WTC11 (cell line): ENCODE measurements at regions not wholly inside any gene's neighbourhood (a gene's known extent, or its start where the extent isn't known, plus 50 kb on each side); places are given as distances from the start of the nearest gene placed in this dataset.

Source experiments
- ATAC-seq: fragments of 200-7000 bp; cut with Tn5 transposase; 2 replicates; pipeline ENCODE4 v1.10.0; 2021; ENCODE audit warnings: mild to moderate bottlenecking, moderate library complexity
- CTCF ChIA-PET: fragments of 300-600 bp; sonication (Branson Sonifier 250); formaldehyde crosslinking; loops from one replicate; lab custom pipeline; 2021; ENCODE audit warnings: antibody characterized with exemption; lab: Charles Lee
- POLR2A ChIA-PET: fragments of 350-600 bp; sonication (Branson Sonifier 250); formaldehyde crosslinking; loops from one replicate; lab custom pipeline; 2021; ENCODE audit warnings: antibody characterized with exemption; lab: Charles Lee
- DNase-seq: peaks from one replicate; pipeline ENCODE4 v3.0.0; 2021; ENCODE audit warnings: low spot score
- H3K27ac Mint-ChIP-seq: 2 replicates; pipeline ENCODE4 v1.8.0; 2021; ENCODE audit warnings: mixed read lengths
- H3K27me3 Mint-ChIP-seq: 2 replicates; pipeline ENCODE4 v1.8.0; 2021; ENCODE audit warnings: low read depth, mild to moderate bottlenecking, moderate library complexity, mixed read lengths
- H3K36me3 Mint-ChIP-seq: 2 replicates; pipeline ENCODE4 v1.8.0; 2021; ENCODE audit warnings: mixed read lengths
- H3K4me1 Mint-ChIP-seq: 2 replicates; pipeline ENCODE4 v1.8.0; 2022; ENCODE audit warnings: mixed read lengths
- H3K4me3 Mint-ChIP-seq: 2 replicates; pipeline ENCODE4 v1.8.0; 2021; ENCODE audit warnings: mild to moderate bottlenecking, moderate library complexity, mixed read lengths
- H3K9me3 Mint-ChIP-seq: 2 replicates; pipeline ENCODE4 v1.8.0; 2021; ENCODE audit warnings: mixed read lengths
- CREM ChIP-seq: sonication (generic); formaldehyde crosslinking; IDR thresholded peaks from 2 replicates; pipeline ENCODE4 v1.8.1; 2022; ENCODE audit warnings: mild to moderate bottlenecking, missing genetic modification reagents, moderate library complexity
- EMX1 ChIP-seq: fragments of 250-450 bp; sonication (Bioruptor Pico); IDR thresholded peaks from 2 replicates; pipeline ENCODE4 v1.8.0; 2021; ENCODE audit warnings: mild to moderate bottlenecking
- ETV6 ChIP-seq: sonication (generic); formaldehyde crosslinking; IDR thresholded peaks from 2 replicates; pipeline ENCODE4 v1.8.1; 2022; ENCODE audit warnings: mild to moderate bottlenecking, missing genetic modification reagents
- FOXJ3 ChIP-seq: sonication (generic); formaldehyde crosslinking; IDR thresholded peaks from 2 replicates; pipeline ENCODE4 v1.9.0; 2021; ENCODE audit warnings: missing genetic modification reagents, mild to moderate bottlenecking, borderline replicate concordance
- FOXK1 ChIP-seq: sonication (generic); formaldehyde crosslinking; IDR thresholded peaks from 2 replicates; pipeline ENCODE4 v1.8.0; 2022; ENCODE audit warnings: mild to moderate bottlenecking, moderate library complexity, missing genetic modification reagents
- HMGA2 ChIP-seq: fragments of 250-450 bp; sonication (Bioruptor Pico); IDR thresholded peaks from 2 replicates; pipeline ENCODE4 v1.4.0; 2021; ENCODE audit warnings: mild to moderate bottlenecking, moderate library complexity
- IRF2 ChIP-seq: sonication (generic); formaldehyde crosslinking; IDR thresholded peaks from 2 replicates; pipeline ENCODE4 v1.8.0; 2022; ENCODE audit warnings: low read depth, missing genetic modification reagents, borderline replicate concordance
- NR2C2 ChIP-seq: sonication (generic); formaldehyde crosslinking; IDR thresholded peaks from 2 replicates; pipeline ENCODE4 v1.8.0; 2022; ENCODE audit warnings: mild to moderate bottlenecking, missing genetic modification reagents
- SP1 ChIP-seq: sonication (generic); formaldehyde crosslinking; conservative IDR thresholded peaks from 2 replicates; pipeline ENCODE4 v1.8.1; 2022; ENCODE audit warnings: missing genetic modification reagents
- TCF7 ChIP-seq: sonication (generic); formaldehyde crosslinking; IDR thresholded peaks from 2 replicates; pipeline ENCODE4 v1.8.0; 2022; ENCODE audit warnings: mild to moderate bottlenecking, low read depth, missing genetic modification reagents, moderate library complexity
- TEAD1 ChIP-seq: sonication (generic); formaldehyde crosslinking; IDR thresholded peaks from 2 replicates; pipeline ENCODE4 v1.8.0; 2022; ENCODE audit warnings: mild to moderate bottlenecking, missing genetic modification reagents
- ZNF317 ChIP-seq: sonication (generic); formaldehyde crosslinking; IDR thresholded peaks from 2 replicates; pipeline ENCODE4 v1.8.1; 2023; ENCODE audit warnings: low read depth, mild to moderate bottlenecking, moderate library complexity, missing genetic modification reagents, borderline replicate concordance
- ZNF423 ChIP-seq: fragments of 250-450 bp; sonication (Bioruptor Pico); IDR thresholded peaks from 2 replicates; pipeline ENCODE4 v2.1.2; 2022; ENCODE audit warnings: mild to moderate bottlenecking, moderate library complexity
- TF ChIP-seq, protein P1 (sequence below): fragments of 250-450 bp; sonication (Bioruptor Pico); IDR thresholded peaks from 2 replicates; pipeline ENCODE4 v1.9.0; 2021; ENCODE audit warnings: mild to moderate bottlenecking, borderline replicate concordance
- TF ChIP-seq, protein P2 (sequence below): sonication (generic); formaldehyde crosslinking; IDR thresholded peaks from 2 replicates; pipeline ENCODE4 v1.8.1; 2023; ENCODE audit warnings: mild to moderate bottlenecking, missing genetic modification reagents, borderline replicate concordance
- TF ChIP-seq, protein P3 (sequence below): sonication (generic); formaldehyde crosslinking; IDR thresholded peaks from 2 replicates; pipeline ENCODE4 v1.8.1; 2023; ENCODE audit warnings: mild to moderate bottlenecking, missing genetic modification reagents, moderate library complexity
- TF ChIP-seq, protein P4 (sequence below): fragments of 200-600 bp; IDR thresholded peaks from 2 replicates; pipeline ENCODE4 v1.8.0; 2022; ENCODE audit warnings: antibody characterized with exemption
- TF ChIP-seq, protein P5 (sequence below): sonication (generic); formaldehyde crosslinking; IDR thresholded peaks from 2 replicates; pipeline ENCODE4 v1.8.0; 2022; ENCODE audit warnings: mild to moderate bottlenecking, missing genetic modification reagents
- TF ChIP-seq, protein P6 (sequence below): sonication (generic); formaldehyde crosslinking; IDR thresholded peaks from 2 replicates; pipeline ENCODE4 v1.8.1; 2022; ENCODE audit warnings: mild to moderate bottlenecking, moderate library complexity, missing genetic modification reagents
- TF ChIP-seq, protein P7 (sequence below): sonication (generic); formaldehyde crosslinking; IDR thresholded peaks from 2 replicates; pipeline ENCODE4 v1.8.0; 2023; ENCODE audit warnings: mild to moderate bottlenecking, missing genetic modification reagents

DNA sequence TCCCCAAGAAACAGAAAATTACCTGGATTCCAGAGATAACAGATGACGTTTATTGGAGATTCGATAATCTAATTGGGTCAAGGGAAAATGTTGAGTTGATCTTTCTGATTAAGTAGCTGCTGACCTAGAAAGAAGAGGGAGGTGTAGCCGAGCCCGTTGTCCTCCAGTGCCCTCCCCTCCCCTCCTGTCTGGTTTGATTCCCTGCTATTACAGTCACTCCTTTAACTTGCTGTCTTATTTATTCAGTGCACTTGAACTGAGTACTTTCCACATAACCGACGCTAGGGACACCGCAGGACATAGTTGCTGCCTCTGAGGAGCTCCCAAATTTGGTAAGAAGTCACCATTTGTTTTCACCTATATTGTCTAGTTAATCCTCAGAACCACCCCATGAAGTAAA is 103.7 kb downstream of the AQP9 start (continued):
- TF ChIP-seq, protein P1, sequence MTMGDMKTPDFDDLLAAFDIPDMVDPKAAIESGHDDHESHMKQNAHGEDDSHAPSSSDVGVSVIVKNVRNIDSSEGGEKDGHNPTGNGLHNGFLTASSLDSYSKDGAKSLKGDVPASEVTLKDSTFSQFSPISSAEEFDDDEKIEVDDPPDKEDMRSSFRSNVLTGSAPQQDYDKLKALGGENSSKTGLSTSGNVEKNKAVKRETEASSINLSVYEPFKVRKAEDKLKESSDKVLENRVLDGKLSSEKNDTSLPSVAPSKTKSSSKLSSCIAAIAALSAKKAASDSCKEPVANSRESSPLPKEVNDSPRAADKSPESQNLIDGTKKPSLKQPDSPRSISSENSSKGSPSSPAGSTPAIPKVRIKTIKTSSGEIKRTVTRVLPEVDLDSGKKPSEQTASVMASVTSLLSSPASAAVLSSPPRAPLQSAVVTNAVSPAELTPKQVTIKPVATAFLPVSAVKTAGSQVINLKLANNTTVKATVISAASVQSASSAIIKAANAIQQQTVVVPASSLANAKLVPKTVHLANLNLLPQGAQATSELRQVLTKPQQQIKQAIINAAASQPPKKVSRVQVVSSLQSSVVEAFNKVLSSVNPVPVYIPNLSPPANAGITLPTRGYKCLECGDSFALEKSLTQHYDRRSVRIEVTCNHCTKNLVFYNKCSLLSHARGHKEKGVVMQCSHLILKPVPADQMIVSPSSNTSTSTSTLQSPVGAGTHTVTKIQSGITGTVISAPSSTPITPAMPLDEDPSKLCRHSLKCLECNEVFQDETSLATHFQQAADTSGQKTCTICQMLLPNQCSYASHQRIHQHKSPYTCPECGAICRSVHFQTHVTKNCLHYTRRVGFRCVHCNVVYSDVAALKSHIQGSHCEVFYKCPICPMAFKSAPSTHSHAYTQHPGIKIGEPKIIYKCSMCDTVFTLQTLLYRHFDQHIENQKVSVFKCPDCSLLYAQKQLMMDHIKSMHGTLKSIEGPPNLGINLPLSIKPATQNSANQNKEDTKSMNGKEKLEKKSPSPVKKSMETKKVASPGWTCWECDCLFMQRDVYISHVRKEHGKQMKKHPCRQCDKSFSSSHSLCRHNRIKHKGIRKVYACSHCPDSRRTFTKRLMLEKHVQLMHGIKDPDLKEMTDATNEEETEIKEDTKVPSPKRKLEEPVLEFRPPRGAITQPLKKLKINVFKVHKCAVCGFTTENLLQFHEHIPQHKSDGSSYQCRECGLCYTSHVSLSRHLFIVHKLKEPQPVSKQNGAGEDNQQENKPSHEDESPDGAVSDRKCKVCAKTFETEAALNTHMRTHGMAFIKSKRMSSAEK: no peak
- TF ChIP-seq, protein P2, sequence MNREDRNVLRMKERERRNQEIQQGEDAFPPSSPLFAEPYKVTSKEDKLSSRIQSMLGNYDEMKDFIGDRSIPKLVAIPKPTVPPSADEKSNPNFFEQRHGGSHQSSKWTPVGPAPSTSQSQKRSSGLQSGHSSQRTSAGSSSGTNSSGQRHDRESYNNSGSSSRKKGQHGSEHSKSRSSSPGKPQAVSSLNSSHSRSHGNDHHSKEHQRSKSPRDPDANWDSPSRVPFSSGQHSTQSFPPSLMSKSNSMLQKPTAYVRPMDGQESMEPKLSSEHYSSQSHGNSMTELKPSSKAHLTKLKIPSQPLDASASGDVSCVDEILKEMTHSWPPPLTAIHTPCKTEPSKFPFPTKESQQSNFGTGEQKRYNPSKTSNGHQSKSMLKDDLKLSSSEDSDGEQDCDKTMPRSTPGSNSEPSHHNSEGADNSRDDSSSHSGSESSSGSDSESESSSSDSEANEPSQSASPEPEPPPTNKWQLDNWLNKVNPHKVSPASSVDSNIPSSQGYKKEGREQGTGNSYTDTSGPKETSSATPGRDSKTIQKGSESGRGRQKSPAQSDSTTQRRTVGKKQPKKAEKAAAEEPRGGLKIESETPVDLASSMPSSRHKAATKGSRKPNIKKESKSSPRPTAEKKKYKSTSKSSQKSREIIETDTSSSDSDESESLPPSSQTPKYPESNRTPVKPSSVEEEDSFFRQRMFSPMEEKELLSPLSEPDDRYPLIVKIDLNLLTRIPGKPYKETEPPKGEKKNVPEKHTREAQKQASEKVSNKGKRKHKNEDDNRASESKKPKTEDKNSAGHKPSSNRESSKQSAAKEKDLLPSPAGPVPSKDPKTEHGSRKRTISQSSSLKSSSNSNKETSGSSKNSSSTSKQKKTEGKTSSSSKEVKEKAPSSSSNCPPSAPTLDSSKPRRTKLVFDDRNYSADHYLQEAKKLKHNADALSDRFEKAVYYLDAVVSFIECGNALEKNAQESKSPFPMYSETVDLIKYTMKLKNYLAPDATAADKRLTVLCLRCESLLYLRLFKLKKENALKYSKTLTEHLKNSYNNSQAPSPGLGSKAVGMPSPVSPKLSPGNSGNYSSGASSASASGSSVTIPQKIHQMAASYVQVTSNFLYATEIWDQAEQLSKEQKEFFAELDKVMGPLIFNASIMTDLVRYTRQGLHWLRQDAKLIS (CRISPR knock-in tag): no peak
- no peak for TF ChIP-seq ETV6 (CRISPR knock-in tag)
- no peak for TF ChIP-seq FOXJ3
- TF ChIP-seq TCF7 (CRISPR knock-in tag): no peak
- TF ChIP-seq HMGA2 (CRISPR knock-in tag): no peak
- TF ChIP-seq NR2C2: no peak
- TF ChIP-seq, protein P3, sequence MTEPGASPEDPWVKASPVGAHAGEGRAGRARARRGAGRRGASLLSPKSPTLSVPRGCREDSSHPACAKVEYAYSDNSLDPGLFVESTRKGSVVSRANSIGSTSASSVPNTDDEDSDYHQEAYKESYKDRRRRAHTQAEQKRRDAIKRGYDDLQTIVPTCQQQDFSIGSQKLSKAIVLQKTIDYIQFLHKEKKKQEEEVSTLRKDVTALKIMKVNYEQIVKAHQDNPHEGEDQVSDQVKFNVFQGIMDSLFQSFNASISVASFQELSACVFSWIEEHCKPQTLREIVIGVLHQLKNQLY (CRISPR knock-in tag): no peak
- TF ChIP-seq, protein P4, sequence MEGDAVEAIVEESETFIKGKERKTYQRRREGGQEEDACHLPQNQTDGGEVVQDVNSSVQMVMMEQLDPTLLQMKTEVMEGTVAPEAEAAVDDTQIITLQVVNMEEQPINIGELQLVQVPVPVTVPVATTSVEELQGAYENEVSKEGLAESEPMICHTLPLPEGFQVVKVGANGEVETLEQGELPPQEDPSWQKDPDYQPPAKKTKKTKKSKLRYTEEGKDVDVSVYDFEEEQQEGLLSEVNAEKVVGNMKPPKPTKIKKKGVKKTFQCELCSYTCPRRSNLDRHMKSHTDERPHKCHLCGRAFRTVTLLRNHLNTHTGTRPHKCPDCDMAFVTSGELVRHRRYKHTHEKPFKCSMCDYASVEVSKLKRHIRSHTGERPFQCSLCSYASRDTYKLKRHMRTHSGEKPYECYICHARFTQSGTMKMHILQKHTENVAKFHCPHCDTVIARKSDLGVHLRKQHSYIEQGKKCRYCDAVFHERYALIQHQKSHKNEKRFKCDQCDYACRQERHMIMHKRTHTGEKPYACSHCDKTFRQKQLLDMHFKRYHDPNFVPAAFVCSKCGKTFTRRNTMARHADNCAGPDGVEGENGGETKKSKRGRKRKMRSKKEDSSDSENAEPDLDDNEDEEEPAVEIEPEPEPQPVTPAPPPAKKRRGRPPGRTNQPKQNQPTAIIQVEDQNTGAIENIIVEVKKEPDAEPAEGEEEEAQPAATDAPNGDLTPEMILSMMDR: no peak
- TF ChIP-seq, protein P5, sequence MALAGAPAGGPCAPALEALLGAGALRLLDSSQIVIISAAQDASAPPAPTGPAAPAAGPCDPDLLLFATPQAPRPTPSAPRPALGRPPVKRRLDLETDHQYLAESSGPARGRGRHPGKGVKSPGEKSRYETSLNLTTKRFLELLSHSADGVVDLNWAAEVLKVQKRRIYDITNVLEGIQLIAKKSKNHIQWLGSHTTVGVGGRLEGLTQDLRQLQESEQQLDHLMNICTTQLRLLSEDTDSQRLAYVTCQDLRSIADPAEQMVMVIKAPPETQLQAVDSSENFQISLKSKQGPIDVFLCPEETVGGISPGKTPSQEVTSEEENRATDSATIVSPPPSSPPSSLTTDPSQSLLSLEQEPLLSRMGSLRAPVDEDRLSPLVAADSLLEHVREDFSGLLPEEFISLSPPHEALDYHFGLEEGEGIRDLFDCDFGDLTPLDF: no peak
- no peak for TF ChIP-seq ZNF423 (CRISPR knock-in tag)
- TF ChIP-seq, protein P6, sequence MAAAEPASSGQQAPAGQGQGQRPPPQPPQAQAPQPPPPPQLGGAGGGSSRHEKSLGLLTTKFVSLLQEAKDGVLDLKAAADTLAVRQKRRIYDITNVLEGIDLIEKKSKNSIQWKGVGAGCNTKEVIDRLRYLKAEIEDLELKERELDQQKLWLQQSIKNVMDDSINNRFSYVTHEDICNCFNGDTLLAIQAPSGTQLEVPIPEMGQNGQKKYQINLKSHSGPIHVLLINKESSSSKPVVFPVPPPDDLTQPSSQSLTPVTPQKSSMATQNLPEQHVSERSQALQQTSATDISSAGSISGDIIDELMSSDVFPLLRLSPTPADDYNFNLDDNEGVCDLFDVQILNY (CRISPR knock-in tag): no peak
- no peak for TF ChIP-seq CREM (CRISPR knock-in tag)
- TF ChIP-seq FOXK1 (CRISPR knock-in tag): no peak

DNA sequence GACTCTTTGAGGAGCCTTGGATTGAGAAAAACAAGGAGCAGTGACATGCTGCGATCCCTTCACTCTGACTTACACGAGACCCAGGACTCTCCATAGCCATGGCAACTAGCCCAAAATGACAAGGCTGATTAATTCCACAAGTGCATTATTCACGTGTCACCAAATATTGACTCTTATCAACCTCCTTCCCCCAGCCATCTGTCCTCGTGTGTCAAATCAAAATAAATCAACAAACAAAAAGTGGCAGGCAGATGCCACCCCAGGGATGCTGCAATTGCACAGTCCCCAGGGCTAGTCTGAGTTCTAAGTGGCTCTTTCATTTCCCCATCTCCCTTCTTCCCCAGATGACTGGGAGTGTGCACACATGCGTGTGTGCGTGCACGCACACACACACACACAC is 104.9 kb downstream of the AQP9 start:
- POLR2A ChIA-PET: no interaction called here
- no peak overlapping the region for H3K4me3 Mint-ChIP-seq
- peaks cover 4% of the 10 kb centered on the region for H3K36me3 Mint-ChIP-seq
- peaks cover 13% of the 10 kb centered on the region for H3K9me3 Mint-ChIP-seq
- peaks cover 7% of the 10 kb centered on the region; the same call in 1 of the 2 replicates for H3K4me1 Mint-ChIP-seq
- H3K27me3 Mint-ChIP-seq: peaks cover 3% of the 10 kb centered on the region
- ATAC-seq: no peak
- H3K27ac Mint-ChIP-seq: no peak overlapping the region
- CTCF ChIA-PET: no interaction called here
- no peak for DNase-seq
- TF ChIP-seq SP1 (CRISPR knock-in tag) (no peak), TEAD1 (CRISPR knock-in tag) (no peak), ZNF317 (CRISPR knock-in tag) (no peak), IRF2 (no peak), EMX1 (CRISPR knock-in tag) (no peak)
- TF ChIP-seq, protein P7, sequence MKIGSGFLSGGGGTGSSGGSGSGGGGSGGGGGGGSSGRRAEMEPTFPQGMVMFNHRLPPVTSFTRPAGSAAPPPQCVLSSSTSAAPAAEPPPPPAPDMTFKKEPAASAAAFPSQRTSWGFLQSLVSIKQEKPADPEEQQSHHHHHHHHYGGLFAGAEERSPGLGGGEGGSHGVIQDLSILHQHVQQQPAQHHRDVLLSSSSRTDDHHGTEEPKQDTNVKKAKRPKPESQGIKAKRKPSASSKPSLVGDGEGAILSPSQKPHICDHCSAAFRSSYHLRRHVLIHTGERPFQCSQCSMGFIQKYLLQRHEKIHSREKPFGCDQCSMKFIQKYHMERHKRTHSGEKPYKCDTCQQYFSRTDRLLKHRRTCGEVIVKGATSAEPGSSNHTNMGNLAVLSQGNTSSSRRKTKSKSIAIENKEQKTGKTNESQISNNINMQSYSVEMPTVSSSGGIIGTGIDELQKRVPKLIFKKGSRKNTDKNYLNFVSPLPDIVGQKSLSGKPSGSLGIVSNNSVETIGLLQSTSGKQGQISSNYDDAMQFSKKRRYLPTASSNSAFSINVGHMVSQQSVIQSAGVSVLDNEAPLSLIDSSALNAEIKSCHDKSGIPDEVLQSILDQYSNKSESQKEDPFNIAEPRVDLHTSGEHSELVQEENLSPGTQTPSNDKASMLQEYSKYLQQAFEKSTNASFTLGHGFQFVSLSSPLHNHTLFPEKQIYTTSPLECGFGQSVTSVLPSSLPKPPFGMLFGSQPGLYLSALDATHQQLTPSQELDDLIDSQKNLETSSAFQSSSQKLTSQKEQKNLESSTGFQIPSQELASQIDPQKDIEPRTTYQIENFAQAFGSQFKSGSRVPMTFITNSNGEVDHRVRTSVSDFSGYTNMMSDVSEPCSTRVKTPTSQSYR (CRISPR knock-in tag): no peak
